ENCODE measurements at regions not wholly inside any gene's neighbourhood (a gene's known extent, or its start where the extent isn't known, plus 50 kb on each side); places are given as distances from the start of the nearest gene placed in this dataset.
A peak's percentile ranks its signal among the peaks of the same experiment; 100 is the strongest.
"Not testable (repeated sequence)": the region's sequence is repeated elsewhere in the genome, so short reads cannot be mapped to it uniquely, and the experiment has no call there.

DNA sequence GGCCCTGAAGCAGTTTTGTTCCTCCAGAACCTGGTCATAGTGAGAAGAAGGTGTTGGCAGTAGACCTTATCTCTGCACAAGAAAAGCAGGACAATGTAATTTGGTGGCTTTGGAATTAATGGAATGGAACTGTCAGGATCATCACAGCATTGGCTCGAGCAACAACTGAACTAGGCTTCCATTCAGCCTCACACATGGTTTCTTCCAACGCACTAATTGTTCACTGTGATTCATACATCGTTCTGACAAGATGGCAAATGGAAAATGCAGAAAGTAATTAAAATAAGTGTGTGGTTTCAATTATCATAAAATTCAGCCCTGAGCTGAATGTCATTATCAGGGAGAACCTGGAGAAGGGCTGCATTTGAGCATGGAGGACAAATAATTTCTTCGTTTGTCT, 80.6 kb downstream of the MFSD1 start:
- no peak for DNase-seq (ENCODE audit: low spot score)

DNA sequence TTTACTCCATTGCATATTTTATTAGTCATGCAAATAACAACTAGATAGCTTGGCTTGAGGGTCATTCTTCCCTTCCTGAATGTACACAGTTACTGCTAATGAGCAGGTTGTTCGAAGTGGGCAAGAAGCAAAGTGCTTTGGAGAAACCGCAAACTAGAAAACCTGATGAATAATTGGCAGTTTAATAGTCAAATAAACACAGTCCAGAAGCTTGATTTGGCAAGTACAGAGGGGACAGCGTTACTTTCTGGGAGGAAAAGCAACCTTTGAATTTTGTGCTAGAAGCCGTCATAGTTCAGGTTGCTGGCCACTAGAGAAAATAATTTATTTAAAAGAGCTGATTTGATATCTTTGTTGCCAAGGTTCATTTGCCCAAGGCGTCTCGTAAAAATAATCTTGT, 94.9 kb downstream of the MFSD1 start:
- DNase-seq (ENCODE audit: low spot score) = no peak

DNA sequence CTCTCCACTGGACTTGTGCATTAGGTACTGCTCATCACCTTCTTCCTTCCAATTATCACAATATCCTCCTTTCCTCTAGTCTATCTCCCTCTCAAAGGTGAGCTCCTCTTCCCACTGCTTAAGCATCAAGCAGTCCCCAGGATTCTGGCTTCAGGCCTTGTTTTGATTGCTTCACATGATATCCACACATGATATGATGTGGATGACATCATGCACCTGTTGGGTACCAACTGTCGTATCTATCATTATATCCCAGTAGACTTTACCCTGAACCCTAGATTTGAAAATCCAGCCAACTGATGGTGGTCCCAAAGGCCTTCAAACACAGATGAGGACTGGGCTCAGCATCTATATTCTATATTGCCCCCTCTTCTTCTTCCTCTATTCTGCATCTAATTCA, 104.9 kb downstream of the MFSD1 start:
- no peak for DNase-seq (ENCODE audit: low spot score)

DNA sequence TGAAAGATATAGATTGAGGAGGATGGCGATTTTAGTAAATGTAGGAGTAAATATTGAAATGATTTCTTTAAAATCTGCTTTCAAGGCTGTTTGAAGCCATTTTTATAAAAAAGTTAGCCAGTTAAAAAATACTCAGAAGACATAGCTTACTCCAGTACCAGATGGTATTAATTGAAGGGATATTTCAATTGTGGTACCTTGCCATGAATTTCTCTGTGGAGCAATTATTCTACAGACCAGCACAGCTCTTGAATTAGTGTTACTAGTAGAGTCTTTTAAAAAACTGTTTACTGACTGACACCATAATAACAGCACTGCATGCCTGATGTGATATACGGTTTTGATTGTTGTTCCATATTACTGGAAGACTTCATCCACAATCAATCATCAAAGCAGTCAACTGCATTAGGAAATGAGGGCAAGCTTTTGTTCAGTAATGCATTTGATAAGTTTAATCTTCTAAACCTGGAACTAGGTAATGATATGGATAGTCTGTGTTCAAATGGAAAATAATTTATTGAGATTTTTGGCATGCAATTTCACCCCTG, 106.4 kb downstream of the MFSD1 start:
- no peak for DNase-seq (ENCODE audit: low spot score)

DNA sequence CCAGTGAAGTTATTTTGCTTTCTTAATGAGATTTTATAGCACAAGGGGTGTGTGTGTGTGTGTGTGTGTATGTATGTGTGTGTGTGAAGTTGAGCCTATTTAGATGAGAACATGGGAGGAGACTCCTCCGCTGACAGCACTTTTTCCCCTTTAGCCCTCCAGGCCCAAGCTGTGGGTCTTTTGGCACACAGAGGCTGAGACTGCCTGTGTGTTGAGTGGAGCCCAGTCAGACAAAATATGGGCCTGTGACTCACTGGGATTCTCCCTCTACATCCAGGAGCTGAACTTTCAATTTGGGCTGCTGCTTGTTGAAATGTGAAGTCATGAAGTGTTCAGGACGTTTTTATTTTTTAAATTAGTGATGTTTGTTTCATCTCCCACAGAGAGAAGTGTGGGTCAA, 108.0 kb downstream of the MFSD1 start:
- DNase-seq (ENCODE audit: low spot score) = no peak

DNA sequence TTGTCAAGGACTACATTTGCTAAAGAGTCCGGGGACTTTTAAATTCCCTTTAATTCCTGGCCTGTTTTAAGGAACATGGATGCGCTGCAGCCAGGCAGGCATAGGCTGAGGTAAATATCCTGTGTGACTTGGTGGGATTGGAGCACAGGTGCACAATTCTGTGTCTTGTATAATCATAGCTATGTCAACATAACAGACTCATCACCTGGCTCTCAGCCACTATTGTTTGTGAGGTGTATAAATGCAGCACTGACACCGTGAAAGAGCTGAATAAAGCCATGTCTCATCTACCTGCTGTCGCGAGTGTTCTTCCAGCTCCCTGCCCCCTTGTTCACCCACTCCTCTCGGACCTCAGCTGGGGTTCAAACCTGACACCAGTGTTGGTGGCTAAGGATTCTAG, 109.7 kb downstream of the MFSD1 start:
- no peak for DNase-seq (ENCODE audit: low spot score)

DNA sequence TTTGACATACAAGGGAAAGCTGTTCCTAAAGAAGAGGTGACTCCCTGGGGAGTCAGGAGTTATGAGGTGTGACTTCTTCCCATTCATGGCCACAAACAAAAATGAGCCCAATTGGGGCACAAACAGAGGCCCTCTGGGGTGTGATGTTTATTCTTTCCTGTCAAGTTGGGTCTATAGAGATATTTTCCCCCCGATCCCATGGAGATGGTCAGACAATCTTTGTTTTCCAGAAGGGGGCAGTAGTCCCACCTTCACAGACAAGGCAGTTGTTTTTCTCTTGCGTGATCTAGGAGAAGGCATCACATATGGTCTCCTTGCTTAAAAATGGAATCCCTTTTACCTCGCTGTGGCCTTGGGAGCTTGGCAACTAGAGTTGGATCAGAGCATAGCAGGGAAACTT, 110.3 kb downstream of the MFSD1 start:
- DNase-seq (ENCODE audit: low spot score) = no peak

DNA sequence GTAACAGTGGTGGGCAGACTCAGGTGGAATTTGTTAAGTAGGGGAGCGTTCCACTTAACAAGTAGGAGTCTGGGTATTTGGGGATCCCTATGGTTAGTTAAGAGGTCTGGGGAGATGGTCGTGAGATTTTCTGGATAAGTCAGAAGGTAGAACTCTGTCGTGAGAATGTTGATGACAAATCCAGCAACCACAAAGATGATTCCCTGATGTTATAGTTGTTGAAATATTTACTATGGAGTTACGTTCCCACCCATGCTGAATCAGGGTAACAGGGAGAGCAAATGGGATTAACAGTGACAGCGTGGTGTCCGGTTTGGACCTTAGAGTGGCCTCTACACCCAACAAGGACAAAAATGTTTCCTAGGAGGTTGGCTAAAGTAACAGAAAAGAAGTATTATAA, 110.8 kb downstream of the MFSD1 start:
- no peak for DNase-seq (ENCODE audit: low spot score)

DNA sequence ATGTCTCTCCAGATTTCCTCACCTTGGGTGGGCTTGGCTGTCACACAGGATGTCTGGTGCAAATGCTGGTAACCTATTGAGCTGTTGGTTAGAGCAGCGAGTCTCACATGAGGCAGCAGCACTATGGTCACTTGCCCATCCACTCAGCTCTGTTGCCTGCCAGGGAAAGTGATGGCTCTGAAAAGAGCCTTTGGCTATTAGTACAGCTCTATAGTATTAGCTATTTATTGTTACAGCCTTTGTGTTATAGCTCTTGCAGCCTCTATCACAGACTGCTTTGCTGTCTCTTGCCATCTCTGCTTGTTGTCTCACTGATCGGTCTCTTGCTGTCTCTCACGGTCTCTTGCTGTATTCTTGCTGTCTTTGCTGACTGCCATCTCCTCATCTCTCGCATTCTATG, 114.3 kb downstream of the MFSD1 start:
- DNase-seq (ENCODE audit: low spot score) = no peak

DNA sequence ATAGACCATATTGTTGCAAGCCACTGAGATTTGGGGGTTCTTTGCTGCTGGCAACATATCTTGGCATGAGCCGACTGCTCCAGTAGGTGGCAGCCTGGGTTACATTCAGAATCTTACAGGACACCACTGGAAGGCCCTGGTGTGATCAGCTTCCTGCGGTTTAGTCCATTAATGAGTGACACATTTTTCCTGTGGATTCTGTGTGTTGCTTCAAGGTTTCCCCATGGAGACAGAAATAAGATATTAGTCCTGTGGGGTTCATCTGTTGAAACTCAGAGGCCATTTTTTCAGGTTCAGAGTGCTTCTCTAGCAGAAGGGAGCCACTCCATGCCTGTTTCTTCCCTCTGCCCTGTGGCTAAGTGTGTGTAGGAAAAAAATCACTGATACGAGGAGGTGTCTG, 116.2 kb downstream of the MFSD1 start:
- DNase-seq (ENCODE audit: low spot score) = peak; percentile 81

DNA sequence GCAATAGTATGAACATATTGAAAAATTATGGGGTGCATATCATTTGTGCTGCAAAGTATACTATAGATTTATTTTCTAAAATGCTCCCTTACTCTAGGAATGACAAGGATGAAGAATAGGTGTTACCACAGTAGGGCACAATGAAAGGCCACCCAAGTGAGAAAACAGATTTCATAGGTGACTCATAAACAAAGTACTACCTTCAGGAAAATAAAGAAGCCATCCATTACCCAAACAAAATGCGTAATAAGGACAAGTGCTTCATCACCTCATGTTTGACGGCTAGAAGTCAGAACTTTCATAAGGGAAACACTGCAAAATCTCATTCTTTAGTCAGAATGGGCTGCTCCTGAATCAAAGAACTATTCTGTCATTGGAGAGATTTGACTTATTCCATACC, 116.6 kb downstream of the MFSD1 start:
- DNase-seq (ENCODE audit: low spot score) = no peak

DNA sequence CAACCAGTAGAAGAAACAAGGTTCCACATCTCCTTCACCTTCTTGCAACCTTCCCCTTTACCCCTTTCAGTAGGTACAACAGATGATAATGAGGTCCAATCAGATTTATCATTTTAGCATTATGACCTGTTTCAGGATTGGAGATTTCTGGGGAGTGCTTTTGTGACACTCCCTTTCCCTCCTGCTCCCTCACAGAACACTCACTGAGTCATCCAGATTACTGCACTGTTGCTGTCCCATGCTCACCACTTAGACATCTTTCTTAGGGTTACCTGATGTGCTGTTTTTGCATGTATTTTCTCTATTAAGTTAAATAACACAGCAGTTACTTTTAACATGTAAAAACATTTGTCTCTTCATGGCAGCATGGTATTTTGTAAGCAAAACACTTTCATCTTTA, 118.5 kb downstream of the MFSD1 start:
- DNase-seq (ENCODE audit: low spot score) = no peak

DNA sequence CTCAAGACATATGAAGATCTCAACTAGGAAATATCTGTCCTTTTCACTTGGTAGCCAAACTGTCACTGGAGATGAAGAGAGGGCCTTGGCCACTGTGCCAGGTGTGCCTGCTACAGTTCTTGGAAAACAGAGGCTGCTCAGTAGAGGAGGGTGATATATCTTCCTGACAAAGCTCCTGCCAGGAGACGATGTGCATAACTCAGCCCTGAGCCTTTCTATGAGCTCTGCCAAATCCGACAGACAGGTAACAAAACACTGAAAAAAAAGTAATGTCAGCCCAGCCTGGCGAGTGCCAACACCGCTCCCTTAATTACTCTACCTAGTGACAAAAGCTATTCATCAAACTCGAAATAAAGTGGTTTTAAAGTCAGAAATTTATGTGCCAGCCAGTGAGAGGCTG, 123.2 kb downstream of the MFSD1 start:
- DNase-seq (ENCODE audit: low spot score) = no peak

DNA sequence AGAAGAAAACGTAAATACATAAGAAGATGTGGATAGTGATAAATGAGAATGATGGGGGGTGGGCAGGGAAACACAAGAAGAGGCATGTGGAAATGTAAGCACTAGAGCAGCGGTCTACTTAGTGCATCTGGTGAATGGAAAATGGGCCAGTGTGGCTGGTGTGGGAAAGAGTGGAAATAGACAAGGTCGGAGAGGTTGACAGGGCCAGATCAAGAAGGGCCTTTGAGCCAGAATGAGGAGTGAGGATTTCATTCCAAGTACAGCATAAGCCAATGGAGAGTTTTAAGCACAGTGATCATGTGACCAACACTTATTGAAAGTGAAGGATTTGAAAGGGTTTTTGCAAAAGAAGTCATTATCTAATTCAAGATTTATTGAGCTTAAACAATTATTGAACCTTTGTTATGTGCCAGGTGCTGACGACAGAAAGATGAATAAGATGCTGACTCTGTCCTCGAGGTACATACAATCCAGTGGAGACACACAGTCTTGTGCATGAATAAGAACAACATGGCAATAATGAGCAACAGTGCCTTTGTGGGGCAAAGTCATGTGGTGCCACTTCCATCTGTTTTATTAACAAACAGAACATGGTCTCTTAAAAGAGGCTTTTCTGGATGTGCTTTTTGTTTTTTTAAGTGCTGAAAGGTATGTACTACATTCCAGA, 124.1 kb downstream of the MFSD1 start:
- no peak for DNase-seq (ENCODE audit: low spot score)

DNA sequence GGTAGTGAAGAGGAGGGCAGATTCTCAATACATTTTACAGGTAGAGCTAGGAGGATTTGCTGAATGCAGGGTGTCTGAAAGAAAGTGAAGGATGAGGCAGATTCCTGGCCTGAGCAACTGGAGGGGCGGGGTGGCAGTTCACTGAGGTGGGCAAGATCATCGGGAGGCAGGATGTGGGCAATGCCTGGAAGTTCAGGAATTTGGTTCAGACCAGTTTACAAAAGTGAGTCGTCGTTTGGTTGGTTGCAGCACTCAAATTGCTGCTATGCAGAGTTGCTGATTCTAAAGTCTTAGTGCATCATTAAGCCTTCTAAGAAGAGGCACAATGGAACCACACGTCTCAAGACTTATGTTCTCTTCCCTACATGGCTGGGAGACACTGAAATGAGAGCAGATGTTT, 134.0 kb downstream of the MFSD1 start:
- no peak for DNase-seq (ENCODE audit: low spot score)

DNA sequence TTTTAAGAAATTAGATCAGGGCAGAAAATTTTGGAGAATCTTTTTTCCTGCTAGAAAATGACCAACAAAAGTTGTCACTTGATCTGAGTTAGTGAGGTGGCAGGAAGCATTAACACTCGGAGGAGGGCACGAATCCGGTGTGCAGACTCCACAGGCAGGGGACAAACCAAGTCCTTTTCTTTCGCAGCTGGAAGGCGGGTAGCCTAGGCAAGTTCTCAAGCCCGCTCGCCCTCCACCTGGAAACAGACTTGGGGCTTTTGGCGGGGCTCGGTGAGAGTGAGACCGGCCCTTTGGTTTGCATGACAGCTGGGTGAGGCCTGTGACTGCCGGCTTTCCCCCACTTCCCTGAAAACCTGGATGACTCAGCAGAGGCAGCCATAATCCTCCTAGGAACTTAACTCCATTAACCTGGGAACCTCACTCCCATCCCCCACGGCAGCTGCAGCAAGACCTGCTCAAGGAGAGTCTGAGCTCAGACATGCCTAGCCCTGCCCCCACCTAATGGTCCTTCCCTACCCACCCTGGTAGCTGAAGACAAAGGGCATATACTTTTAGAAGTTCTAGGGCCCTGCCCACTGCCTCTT, 134.8 kb downstream of the MFSD1 start:
- peak; percentile 67 for DNase-seq (ENCODE audit: low spot score)

DNA sequence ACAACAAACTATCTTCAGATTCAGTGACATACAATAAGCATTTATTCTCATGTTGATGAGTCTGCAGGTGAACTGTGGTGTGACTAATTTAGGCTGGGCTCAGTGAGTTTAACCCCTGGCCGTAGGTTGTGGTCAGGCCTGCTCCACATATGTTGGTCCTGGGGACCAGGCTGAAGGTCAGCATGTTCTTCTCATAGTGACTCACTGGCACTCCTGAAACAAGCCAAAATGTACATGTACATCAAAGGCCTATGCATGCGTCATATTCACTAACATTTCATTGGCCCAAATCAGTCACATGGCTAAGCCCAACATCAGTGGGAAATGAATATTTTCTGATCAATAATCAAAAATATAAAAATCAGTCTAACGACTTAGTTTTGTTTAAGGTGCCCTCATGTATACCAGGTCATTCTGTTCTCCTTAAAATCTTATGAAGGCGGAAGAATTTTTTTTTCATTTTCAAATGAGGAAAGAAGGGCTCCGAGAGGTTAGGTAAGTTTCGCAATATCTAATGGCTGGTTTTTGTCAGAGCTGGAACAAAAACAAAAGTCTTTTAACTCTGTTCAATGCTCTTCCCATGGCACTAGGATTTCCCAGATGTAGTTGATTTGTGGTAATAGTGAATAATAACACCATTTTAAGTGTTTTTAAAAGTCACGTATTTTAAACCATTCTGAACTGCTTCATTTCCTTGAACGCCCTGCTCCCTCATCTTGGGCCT, 148.5 kb downstream of the MFSD1 start:
- no peak for DNase-seq (ENCODE audit: low spot score)

DNA sequence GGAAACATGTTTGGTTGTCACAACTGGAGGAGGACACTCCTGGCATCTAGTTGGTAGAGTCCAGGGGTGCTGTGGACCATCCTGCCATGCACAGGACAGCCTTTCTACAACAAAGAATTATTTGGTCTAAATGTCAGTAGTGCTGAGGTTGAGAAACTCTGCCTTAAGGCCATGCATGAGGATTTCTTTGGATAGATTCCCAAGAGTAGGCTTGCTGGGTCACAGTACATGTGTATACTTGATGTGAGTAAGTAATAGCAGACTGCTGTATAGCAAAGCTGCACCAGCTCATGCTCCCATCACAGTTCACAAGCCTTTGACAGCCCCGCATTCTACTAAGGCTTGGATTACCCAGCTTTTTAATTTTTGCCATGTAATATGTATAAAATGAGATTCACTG, 151.3 kb downstream of the MFSD1 start:
- DNase-seq (ENCODE audit: low spot score) = no peak

DNA sequence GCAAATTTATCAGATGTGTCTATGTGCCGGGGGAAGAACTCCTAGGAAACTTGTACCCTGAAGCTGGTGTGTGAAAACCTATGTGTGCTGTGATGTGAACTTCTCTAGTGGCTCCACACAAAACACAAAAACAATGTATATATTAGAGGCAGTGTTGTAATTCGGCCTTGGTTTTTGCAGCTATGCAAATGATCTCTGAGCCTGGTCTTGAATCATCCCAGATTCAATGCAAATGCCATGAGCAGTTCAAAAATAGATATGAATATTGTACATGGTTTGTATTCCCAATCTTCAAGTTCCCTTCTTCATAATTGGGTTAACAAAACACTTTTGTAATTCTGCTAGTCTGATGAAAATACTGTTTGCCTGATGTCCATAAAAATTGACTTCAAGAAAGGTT, 152.6 kb downstream of the MFSD1 start:
- DNase-seq (ENCODE audit: low spot score) = no peak

DNA sequence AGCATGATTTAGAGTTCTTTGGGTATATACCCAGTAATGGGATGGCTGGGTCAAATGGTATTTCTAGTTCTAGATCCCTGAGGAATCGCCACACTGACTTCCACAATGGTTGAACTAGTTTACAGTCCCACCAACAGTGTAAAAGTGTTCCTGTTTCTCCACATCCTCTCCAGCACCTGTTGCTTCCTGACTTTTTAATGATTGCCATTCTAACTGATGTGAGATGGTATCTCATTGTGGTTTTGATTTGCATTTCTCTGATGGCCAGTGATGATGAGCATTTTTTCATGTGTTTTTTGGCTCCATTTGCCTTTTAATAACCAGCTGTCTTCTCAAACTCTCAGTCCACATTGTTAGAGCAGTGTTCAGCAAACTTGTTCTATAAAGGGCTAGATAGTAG, 155.9 kb downstream of the MFSD1 start:
- DNase-seq (ENCODE audit: low spot score) = not testable (repeated sequence)

DNA sequence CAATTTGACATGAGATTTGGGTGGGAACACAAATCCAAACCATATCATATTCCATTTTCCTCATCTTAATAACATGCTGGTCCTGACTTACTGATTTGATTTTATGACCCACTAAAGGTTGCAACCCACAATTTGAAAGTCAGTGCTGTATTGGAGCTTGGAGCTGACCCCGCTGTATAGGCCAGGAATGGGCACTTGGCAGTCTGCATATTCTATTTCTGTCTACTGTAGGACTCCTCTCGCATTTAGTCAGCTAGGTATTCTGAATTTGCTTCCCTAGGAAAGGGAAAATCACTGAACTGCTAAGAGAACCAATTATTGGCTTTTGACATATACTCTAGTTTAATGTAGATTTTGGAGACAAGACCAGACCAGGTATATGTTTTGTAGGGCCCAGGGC, 157.0 kb downstream of the MFSD1 start:
- no peak for DNase-seq (ENCODE audit: low spot score)

DNA sequence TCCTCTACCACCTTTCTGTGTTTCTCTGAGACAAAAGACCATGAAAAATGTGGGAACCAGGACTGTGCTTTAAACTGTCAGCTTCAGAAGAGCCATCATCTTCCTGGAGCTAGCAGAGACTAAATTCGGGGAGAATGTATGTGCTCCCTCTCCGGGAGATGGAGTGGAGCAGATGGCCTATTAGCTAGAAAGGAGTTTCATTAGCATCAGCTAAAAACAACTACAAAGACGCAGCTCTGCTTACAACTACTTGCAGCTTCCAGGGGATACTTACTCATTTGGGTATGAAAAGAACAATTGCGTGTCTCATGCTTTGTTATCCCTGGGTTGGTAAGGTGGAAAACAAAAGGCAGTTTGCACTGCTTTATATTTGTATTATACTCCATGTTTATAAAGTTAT, 159.6 kb downstream of the MFSD1 start:
- DNase-seq (ENCODE audit: low spot score) = no peak

DNA sequence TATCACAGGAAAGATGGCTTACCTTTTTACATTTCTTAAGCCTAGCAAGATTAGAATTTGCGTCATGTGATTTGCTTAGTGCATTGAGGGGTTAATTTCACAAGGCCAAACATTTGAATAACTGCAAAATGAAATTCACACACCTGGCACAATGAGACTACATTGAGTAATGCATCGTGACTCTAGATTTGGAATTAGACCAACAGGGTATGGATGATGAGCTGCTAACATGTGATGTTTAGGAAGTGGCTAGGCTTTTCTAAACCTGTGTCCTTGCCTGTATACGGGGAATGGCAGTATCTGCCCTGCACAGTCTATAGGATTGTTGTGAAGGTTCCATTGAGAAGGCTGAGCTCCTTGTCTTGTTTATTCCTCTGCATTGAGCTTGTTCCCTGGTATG, 160.1 kb downstream of the MFSD1 start:
- no peak for DNase-seq (ENCODE audit: low spot score)

All from SK-N-DZ (cell line).